Astrocyte (in vitro differentiated cells and primary cell): ENCODE measurements at regions not wholly inside any gene's neighbourhood (a gene's known extent, or its start where the extent isn't known, plus 50 kb on each side); places are given as distances from the start of the nearest gene placed in this dataset.

Experiments used
- EZH2 ChIP-seq: IDR thresholded peaks from 2 replicates; pipeline ENCODE4 v1.6.1; 2012; ENCODE audit warnings: mild to moderate bottlenecking, low read length, inconsistent platforms; ENCODE audit not compliant: insufficient read depth
- TF ChIP-seq, protein P1 (sequence below): IDR thresholded peaks from 2 replicates; pipeline ENCODE4 v1.5.1; 2011; ENCODE audit warnings: low read depth, mild to moderate bottlenecking, inconsistent platforms, low read length, moderate library complexity; ENCODE audit not compliant: insufficient read depth

GRCh38 chr2:149808556-149808955 lies 221.0 kb upstream of the MMADHC start:
- TF ChIP-seq, protein P1, sequence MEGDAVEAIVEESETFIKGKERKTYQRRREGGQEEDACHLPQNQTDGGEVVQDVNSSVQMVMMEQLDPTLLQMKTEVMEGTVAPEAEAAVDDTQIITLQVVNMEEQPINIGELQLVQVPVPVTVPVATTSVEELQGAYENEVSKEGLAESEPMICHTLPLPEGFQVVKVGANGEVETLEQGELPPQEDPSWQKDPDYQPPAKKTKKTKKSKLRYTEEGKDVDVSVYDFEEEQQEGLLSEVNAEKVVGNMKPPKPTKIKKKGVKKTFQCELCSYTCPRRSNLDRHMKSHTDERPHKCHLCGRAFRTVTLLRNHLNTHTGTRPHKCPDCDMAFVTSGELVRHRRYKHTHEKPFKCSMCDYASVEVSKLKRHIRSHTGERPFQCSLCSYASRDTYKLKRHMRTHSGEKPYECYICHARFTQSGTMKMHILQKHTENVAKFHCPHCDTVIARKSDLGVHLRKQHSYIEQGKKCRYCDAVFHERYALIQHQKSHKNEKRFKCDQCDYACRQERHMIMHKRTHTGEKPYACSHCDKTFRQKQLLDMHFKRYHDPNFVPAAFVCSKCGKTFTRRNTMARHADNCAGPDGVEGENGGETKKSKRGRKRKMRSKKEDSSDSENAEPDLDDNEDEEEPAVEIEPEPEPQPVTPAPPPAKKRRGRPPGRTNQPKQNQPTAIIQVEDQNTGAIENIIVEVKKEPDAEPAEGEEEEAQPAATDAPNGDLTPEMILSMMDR: no peak
- TF ChIP-seq EZH2: no peak
